H54 (cell line): ENCODE measurements at regions not wholly inside any gene's neighbourhood (a gene's known extent, or its start where the extent isn't known, plus 50 kb on each side); places are given as distances from the start of the nearest gene placed in this dataset.
A peak's percentile ranks its signal among the peaks of the same experiment; 100 is the strongest.

ENCODE experiments used
- DNase-seq: peaks from one replicate; pipeline ENCODE4 v3.0.0; 2011; ENCODE audit warnings: low spot score, mixed read lengths; ENCODE audit not compliant: insufficient read length
- FAIRE-seq: peaks from 3 replicates; lab custom pipeline; 2011; peaks lifted over from hg19 to GRCh38; lab: Jason Lieb, UNC
- POLR2A ChIP-seq: IDR thresholded peaks from 2 replicates; pipeline ENCODE4 v1.6.1; 2011; ENCODE audit warnings: low read depth, mild to moderate bottlenecking, low read length

DNA sequence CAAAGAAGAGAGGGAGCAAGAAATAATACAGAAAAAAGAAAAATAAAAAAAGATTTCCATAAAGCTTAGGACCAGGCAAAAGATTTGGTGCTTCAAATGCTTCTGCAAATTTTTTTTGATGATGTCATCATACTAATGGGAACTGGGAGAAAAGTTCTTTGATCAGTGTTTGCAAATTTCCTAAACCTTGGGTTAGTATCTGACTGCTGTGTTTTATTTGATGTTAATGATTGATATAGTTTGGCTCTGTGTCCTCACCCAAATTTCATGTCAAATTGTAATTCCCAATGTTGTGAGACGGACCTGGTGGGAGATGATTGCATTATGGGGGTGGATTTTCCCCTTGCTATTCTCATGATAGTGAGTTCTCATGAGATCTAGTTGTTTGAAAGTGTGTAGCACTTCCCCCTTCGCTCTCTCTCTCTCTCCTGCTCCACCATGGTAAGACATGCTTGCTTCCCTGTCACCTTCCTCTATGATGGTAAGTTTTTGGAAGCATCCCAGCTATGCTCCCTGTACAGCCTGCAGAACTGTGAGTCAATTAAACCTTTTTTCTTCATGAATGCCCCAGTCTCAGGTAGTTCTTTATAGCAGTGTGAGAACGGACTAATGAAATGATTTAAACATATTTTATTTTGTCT lies 72.6 kb downstream of the TMEM100 start:
- DNase-seq: no peak
- no peak for TF ChIP-seq POLR2A
- no peak for FAIRE-seq

DNA sequence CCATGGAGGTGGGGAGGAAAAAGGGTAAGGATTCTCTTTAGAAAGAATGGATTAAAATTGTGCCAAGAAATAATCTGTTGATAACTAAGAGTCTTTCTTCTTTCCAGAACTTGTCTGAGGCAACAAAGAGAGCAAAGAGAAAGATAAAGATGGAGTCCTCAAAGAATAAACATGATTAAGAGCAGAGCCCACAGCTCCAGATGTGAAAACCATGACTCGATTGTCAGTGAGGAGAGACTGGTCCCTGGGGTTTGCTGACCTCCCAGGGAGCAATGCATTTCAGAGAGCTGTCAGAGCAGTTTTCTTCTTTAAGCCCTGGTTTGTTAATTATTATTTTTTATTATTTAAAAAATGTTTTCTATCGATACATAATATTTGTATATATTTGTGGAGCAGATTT lies 74.6 kb downstream of the TMEM100 start:
- FAIRE-seq (no peak), DNase-seq (no peak)
- TF ChIP-seq POLR2A: no peak

DNA sequence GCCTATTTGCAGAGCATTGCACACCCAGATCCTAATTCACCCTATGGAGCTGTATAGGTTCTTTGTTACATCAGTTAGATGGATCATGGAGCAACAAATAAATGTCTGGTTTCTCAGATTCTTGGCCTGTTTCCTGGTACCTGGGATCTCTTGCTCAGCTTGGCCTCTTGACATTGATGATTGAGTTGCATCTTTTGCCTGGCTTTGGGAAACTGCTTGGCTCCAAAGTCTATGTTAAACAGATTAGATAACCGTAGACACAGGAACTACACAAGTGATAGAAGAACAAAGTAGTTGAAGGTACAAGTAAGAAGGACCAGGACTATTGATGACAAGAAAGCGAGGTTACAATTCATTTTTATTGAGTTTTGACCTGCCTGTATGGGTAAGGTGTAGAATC lies 77.3 kb downstream of the TMEM100 start:
- TF ChIP-seq POLR2A: no peak
- no peak for DNase-seq
- no peak for FAIRE-seq

DNA sequence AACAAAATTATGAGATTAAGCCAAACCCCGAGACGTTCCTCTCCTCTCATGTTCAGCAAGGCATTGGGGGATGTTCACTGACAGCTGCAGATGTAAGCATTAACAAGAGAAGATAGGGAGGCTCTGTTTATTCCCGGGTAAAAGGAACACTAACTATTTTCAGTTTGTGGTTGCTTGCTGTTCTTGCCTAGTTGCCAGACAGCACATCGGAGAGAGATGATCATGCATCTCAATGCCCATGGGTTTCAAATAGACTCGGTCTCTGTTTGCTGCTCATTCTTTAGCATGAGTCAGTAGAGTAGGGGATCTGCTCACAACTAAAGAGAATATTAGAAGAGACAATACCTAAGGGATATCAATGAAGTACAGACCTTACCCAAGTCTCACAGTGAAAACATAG lies 78.3 kb downstream of the TMEM100 start:
- DNase-seq: no peak
- TF ChIP-seq POLR2A: no peak
- FAIRE-seq: no peak

DNA sequence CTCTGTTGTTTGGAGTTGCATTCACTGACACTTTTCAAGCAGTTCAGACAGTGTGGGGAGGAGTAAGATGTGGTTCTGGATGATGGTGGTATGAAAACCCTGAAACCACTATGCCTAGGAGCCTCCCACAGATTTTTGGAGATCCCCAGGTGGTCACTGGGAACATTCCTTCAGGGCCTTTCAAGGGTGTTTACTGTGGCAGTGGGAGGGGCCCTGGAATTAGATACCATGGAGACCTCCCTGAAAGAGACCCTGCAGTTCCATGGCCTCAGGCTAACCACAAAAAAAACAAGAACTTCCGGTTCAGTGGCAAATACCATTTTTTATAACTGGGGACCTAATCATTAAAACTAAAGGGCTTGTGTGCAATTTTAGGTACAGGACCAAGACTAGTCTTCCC lies 79.9 kb downstream of the TMEM100 start:
- no peak for TF ChIP-seq POLR2A
- no peak for DNase-seq
- FAIRE-seq: no peak

DNA sequence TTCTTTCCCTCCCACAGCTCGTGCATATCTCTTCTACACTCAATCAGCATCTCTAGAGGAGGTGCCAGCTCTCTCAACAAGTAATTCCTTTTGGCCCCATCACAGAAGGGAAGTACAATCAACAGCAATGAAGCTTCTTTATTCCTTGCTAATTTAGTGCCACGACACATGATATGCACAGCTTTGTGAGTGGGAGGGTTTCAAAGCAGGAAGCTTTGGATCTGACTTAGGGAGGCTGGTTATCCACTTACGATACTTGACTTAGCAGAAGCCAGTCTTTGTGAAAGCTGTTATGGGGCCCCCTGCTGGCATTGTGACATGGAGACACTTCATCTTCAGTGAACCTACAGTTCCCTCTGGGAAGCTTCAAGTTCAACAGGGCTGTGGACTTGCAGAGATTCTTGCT lies 81.0 kb downstream of the TMEM100 start:
- TF ChIP-seq POLR2A: no peak
- DNase-seq (peak; percentile 4), FAIRE-seq (no peak)

DNA sequence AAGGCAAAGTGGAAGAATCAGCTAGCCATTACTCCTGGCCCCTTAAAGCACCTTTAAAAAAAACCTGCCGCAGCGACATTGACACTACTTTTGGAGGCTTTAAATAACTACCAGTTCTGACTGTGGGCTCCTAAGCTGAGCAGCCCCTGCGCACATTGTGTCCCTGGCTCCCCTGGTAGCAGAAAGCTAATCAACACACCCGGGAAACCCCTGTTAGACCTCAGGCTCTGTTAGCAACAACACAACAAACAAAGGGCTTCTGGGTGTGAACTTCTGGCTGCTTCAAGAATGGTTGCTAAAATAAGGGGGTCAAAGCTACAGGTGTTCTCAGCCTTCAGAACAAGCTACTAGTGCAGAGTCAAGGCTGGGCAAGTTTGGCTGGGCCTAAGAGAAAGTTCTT lies 83.6 kb downstream of the TMEM100 start:
- DNase-seq: no peak
- no peak for TF ChIP-seq POLR2A
- FAIRE-seq: no peak

DNA sequence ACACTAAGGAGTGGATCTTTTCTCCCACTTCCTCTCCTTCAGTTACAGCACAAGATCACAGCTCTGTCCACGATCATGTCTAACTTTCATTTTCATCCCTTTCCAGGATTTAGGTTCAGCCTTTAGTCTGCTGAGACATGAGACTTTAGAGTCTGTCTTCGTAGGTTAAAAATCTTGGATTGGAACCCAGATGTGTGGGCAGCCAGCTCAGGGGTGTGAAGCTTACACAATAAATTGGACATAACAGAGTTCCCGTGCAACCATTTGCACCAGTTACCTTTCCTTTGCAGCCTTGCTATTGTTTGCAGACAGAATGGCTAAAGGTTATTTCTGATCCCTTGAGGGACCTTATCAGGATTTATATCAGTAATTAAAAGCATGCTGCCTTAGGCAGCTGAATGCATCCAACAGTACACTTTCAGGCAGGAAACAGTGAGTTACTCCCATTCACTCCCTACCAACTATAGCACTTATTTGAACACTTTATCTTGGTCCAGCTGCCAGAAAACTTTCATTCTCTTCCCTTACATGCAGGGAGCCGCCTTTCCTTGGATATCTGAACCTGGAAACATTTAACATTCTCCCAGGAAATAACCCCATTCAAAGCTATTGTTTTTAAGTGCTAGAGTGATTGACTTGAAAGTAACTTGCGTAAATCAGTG lies 87.3 kb downstream of the TMEM100 start:
- DNase-seq: no peak
- no peak for TF ChIP-seq POLR2A
- no peak for FAIRE-seq

DNA sequence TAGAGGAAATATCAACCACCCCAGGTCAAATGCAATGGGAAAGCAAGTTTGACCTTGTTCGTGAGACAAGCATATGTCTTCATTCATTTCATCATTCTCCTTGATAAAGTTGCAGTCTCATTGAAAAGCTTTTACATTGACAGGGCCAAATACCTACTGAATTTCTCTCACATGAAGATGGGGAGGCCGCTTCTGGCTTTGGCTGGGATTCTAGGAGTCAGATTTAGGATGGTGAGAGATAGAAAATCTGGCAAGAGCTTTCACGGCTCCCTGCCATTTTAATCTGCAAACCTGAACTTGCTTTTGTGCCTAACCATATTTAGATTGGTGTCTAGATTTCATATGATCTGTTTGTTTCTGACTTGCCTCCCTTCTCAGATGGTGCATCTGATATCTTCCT lies 88.0 kb downstream of the TMEM100 start:
- FAIRE-seq (no peak), DNase-seq (no peak)
- no peak for TF ChIP-seq POLR2A

DNA sequence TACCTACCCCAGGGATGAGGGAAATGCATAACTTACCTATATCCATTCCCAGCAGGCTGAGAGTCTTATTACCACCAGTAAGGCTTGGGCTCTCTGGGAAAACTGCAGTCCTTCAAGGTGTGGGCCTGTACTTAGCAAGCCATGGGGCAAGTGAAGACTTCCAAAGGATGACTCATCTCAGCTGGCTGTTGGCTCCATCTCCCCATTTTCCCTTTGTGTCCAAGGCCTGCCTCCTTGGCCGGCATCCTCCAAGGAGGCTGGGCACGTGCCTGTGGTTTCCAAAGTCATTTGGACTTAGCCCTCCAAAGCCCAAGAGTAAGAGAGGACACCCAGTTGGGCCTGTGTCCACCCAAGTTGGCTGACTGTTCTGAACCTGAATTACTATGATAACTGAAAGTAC lies 89.8 kb downstream of the TMEM100 start:
- FAIRE-seq: no peak
- no peak for DNase-seq
- no peak for TF ChIP-seq POLR2A

DNA sequence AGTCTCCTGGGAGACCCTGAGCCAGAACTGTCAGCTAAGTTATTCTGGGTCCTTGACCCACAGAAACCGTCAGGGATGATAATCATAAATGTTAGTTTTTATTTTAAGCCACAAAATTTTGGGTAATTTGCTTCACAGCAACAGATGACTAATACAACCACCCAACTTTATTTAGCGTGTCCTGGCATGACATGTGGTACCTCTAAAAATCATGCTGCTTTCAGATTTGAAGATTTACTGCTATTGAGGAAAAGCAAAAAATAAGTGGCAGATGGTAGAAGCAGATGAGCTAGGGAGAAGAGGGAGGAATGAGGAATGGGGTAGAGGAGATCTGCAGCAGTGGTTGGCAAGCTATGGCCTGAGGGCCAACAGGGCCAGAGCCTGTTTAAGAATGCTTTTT lies 90.4 kb downstream of the TMEM100 start:
- no peak for DNase-seq
- TF ChIP-seq POLR2A: no peak
- no peak for FAIRE-seq

DNA sequence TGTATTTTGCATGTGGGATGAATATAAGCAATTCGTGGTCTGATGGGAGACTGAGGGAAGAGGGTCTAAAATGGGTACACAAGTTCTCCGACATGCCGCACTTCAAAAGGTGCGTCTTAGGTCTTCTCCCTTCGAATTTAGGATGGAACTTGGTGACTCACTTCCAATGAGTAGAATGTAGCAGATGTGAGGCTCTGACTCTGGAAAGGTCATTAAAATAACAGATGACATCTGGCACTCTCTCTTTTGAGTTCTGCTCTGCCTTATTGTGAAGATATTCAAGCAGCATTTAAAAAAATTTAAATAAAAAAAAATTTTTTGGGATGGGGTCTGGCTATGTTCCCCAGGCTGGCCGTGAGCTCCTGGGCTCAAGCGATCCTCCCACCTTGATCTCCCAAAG lies 92.7 kb downstream of the TMEM100 start:
- FAIRE-seq (no peak), DNase-seq (no peak)

DNA sequence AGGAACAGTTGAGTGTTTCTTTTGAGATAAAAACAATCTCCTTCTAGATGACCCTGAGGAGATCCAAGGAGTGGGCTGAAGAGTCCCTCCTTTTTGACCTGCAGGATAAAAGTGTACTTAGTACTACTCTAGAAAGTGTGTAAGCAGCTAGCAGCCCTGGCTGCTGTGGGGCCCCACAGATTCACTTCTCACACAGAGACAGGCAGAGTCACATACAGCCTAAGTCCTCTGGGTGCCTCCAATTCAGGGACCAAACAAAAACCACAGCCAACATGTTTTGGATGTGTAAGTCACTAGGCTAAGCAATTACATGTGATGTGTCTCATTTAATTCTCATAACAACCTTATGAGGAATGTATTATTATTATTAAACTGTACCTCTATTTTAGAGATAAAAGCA lies 97.1 kb downstream of the TMEM100 start:
- no peak for TF ChIP-seq POLR2A
- no peak for DNase-seq
- FAIRE-seq: no peak

More for the DNA sequence above, 92.7 kb downstream of the TMEM100 start:
- no peak for TF ChIP-seq POLR2A

DNA sequence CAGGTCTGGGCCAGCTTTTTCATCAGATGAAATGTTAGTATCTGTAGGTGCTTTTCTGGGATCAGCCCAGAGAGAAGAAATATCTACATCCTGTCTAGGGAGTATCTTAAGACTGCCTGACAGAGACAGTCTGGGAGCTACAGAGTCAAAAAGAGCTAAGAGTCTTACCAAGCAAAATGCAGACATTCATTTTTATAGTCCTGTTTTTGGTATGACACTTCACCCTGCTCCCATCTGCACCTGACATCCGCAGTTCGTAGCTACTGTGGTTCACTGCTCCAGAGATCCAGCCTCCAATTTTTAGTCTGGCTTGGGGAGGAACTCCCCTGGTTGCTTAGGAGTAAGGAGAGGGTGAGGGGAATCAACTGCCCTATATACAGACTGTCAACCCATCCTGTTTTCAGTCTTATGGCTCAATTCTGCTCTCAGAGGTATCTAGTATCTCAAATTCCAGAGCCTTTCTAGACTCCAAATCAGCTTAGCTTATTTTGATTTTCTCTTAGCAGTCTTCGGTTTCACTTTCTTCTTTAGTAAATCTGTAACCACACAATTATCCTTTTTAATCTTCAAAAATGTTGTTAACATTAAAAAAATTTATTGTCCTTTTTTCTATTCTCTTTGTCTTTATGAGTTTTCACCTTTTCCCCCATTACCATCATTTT lies 97.8 kb downstream of the TMEM100 start:
- no peak for TF ChIP-seq POLR2A
- DNase-seq (no peak), FAIRE-seq (no peak)

DNA sequence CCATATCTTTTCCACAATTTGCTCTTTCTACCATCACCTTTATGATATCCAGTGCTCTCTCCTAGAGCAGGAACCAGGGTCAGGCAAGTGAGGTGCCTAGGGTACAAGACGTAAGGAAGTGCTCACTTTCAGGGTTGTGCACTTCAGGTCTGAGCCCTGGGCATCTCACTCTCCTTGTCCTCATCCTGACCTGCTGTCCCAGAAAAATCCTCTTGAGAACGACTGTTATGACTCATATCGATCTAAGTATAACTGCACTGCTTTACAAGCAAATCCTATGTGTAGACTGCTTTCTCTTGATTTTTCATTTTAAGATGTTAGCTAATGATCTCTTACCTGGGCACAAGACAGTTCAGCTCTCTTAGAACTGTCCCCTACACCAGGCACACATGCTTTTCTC lies 100.1 kb downstream of the TMEM100 start:
- TF ChIP-seq POLR2A: no peak
- DNase-seq: no peak
- FAIRE-seq: no peak
